H9 (cell line): ENCODE measurements at regions not wholly inside any gene's neighbourhood (a gene's known extent, or its start where the extent isn't known, plus 50 kb on each side); places are given as distances from the start of the nearest gene placed in this dataset.

Experiments
- DNase-seq: peaks from one replicate; pipeline ENCODE4 v3.0.0-alpha.2; 2017
- H2AFZ ChIP-seq: one replicate; pipeline ENCODE4 v1.6.1; 2013; ENCODE audit warnings: mild to moderate bottlenecking, low read length, control low read depth, moderate library complexity
- H2AK5ac ChIP-seq: 2 replicates; pipeline ENCODE4 v1.6.1; 2013; ENCODE audit warnings: low read length, control low read depth, mixed read lengths; ENCODE audit not compliant: insufficient read length
- H2BK120ac ChIP-seq: one replicate; pipeline ENCODE4 v1.6.1; 2013; ENCODE audit warnings: low read depth, mild to moderate bottlenecking, low read length, control low read depth, inconsistent platforms; ENCODE audit not compliant: poor library complexity, severe bottlenecking
- H2BK12ac ChIP-seq: 2 replicates; pipeline ENCODE4 v1.6.1; 2013; ENCODE audit warnings: low read length, control low read depth, mixed read lengths, low read depth; ENCODE audit not compliant: insufficient read length
- H2BK15ac ChIP-seq: 2 replicates; pipeline ENCODE4 v1.6.1; 2013; ENCODE audit warnings: low read depth, low read length, control low read depth
- H2BK20ac ChIP-seq: one replicate; pipeline ENCODE4 v1.6.1; 2013; ENCODE audit warnings: low read depth, mild to moderate bottlenecking, low read length, control low read depth, inconsistent platforms; ENCODE audit not compliant: poor library complexity, severe bottlenecking
- H2BK5ac ChIP-seq: 2 replicates; pipeline ENCODE4 v1.6.1; 2013; ENCODE audit warnings: low read length, control low read depth, mixed read lengths; ENCODE audit not compliant: insufficient read length
- H3K14ac ChIP-seq: 2 replicates; pipeline ENCODE4 v1.6.1; 2013; ENCODE audit warnings: low read length, control low read depth; ENCODE audit not compliant: insufficient read depth
- H3K18ac ChIP-seq: 2 replicates; pipeline ENCODE4 v1.6.1; 2013; ENCODE audit warnings: low read depth, mild to moderate bottlenecking, mixed read lengths, low read length, control low read depth; ENCODE audit not compliant: insufficient read length
- H3K23ac ChIP-seq: 2 replicates; pipeline ENCODE4 v1.6.1; 2013; ENCODE audit warnings: low read length, control low read depth, mixed read lengths, low read depth; ENCODE audit not compliant: insufficient read length
- H3K23me2 ChIP-seq: 2 replicates; pipeline ENCODE4 v1.6.1; 2013; ENCODE audit warnings: low read depth, mild to moderate bottlenecking, mixed read lengths, low read length, control low read depth; ENCODE audit not compliant: insufficient read length, poor library complexity, severe bottlenecking
- H3K27ac ChIP-seq: 2 replicates; pipeline ENCODE4 v1.5.1; 2013; ENCODE audit warnings: low read length, control low read depth, mixed read lengths, low read depth; ENCODE audit not compliant: insufficient read length
- H3K27me3 ChIP-seq: 2 replicates; pipeline ENCODE4 v1.6.1; 2013; ENCODE audit warnings: low read length, control low read depth, inconsistent platforms; ENCODE audit not compliant: insufficient read depth
- H3K4ac ChIP-seq: 2 replicates; pipeline ENCODE4 v1.6.1; 2013; ENCODE audit warnings: low read depth, mild to moderate bottlenecking, control low read depth, inconsistent platforms, low read length, moderate library complexity
- H3K4me1 ChIP-seq: 2 replicates; pipeline ENCODE4 v1.6.1; 2013; ENCODE audit warnings: low read length, control low read depth, inconsistent platforms; ENCODE audit not compliant: insufficient read depth
- H3K4me2 ChIP-seq: 2 replicates; pipeline ENCODE4 v1.6.1; 2013; ENCODE audit warnings: low read length, control low read depth, mixed read lengths; ENCODE audit not compliant: insufficient read length, insufficient read depth
- H3K56ac ChIP-seq: 2 replicates; pipeline ENCODE4 v1.6.1; 2013; ENCODE audit warnings: low read depth, mild to moderate bottlenecking, mixed read lengths, low read length, control low read depth; ENCODE audit not compliant: insufficient read length
- H3K79me1 ChIP-seq: 2 replicates; pipeline ENCODE4 v1.6.1; 2013; ENCODE audit warnings: low read depth, mild to moderate bottlenecking, moderate library complexity, low read length, control low read depth, inconsistent platforms; ENCODE audit not compliant: insufficient read depth, poor library complexity, severe bottlenecking
- H3K79me2 ChIP-seq: 2 replicates; pipeline ENCODE4 v1.6.1; 2013; ENCODE audit warnings: low read length, control low read depth, inconsistent platforms; ENCODE audit not compliant: insufficient read depth
- H3K9ac ChIP-seq: 2 replicates; pipeline ENCODE4 v1.6.1; 2013; ENCODE audit warnings: low read length, control low read depth, mixed read lengths; ENCODE audit not compliant: insufficient read length; ENCODE audit errors: extremely low read depth
- H3K9me3 ChIP-seq: one replicate; pipeline ENCODE4 v1.6.1; 2013; ENCODE audit warnings: low read depth, low read length, inconsistent platforms; ENCODE audit not compliant: control insufficient read depth
- H3T11ph ChIP-seq: one replicate; pipeline ENCODE4 v1.6.1; 2013; ENCODE audit warnings: mild to moderate bottlenecking, low read length, control low read depth, inconsistent platforms
- H4K20me1 ChIP-seq: one replicate; pipeline ENCODE4 v1.6.1; 2013; ENCODE audit not compliant: control insufficient read depth, insufficient read length, insufficient read depth
- H4K5ac ChIP-seq: 2 replicates; pipeline ENCODE4 v1.6.1; 2013; ENCODE audit warnings: low read depth, mild to moderate bottlenecking, mixed read lengths, low read length, control low read depth; ENCODE audit not compliant: insufficient read length
- H4K8ac ChIP-seq: replicated peaks from 2 replicates; pipeline ENCODE4 v1.6.1; 2013; ENCODE audit warnings: low read length, control low read depth, mixed read lengths, low read depth; ENCODE audit not compliant: insufficient read length
- H4K91ac ChIP-seq: 2 replicates; pipeline ENCODE4 v1.6.1; 2013; ENCODE audit warnings: low read depth, mild to moderate bottlenecking, moderate library complexity, mixed read lengths, low read length, control low read depth; ENCODE audit not compliant: insufficient read length
- H3K27ac Mint-ChIP-seq, 3 experiments: 2 replicates in 2 of 3; 3 replicates in 1 of 3; pipeline ENCODE4 v1.8.0; 2020 to 2021; ENCODE audit warnings: mixed read lengths in 3 of 3, mild to moderate bottlenecking in 1 of 3, moderate library complexity in 1 of 3
- H3K27me3 Mint-ChIP-seq: 2 replicates; pipeline ENCODE4 v1.8.0; 2021; ENCODE audit warnings: low read depth, mild to moderate bottlenecking, moderate library complexity, mixed read lengths
- H3K36me3 Mint-ChIP-seq, 3 experiments: 2 replicates in 2 of 3; 3 replicates in 1 of 3; pipeline ENCODE4 v1.8.0; 2020 to 2021; ENCODE audit warnings: low read depth in 3 of 3, mixed read lengths in 3 of 3; ENCODE audit not compliant: insufficient read depth in 1 of 3
- H3K4me1 Mint-ChIP-seq, 2 experiments: 2 replicates each; pipeline ENCODE4 v1.8.0; 2020; ENCODE audit warnings: mixed read lengths in 2 of 2
- H3K4me3 Mint-ChIP-seq, 2 experiments: 2 replicates in 1 of 2; 3 replicates in 1 of 2; pipeline ENCODE4 v1.8.0; 2020 to 2021; ENCODE audit warnings: mild to moderate bottlenecking in 2 of 2, mixed read lengths in 2 of 2, moderate library complexity in 1 of 2
- H3K9me3 Mint-ChIP-seq, 2 experiments: 2 replicates in 1 of 2; 3 replicates in 1 of 2; pipeline ENCODE4 v1.8.0; 2020; ENCODE audit warnings: mild to moderate bottlenecking in 2 of 2, mixed read lengths in 2 of 2, moderate library complexity in 1 of 2
- CTCF ChIP-seq: fragments of 200-600 bp; sonication (generic); conservative IDR thresholded peaks from 3 replicates; pipeline ENCODE4 v1.8.0; 2021; ENCODE audit warnings: antibody characterized with exemption, mild to moderate bottlenecking
- WGBS: extraction: QIAGEN DNeasy Blood & Tissue Kit; methylation state at CpG from one replicate; pipeline ENCODE4 v1.1.7; 2013; ENCODE audit warnings: missing lambda C conversion rate, low lambda C conversion rate, mixed read lengths; ENCODE audit not compliant: insufficient read length; ENCODE audit errors: extremely low coverage; 5-methylcytosine and 5-hydroxymethylcytosine counted together

GRCh38 chr1:80533093-80533492, 1267.6 kb upstream of the ADGRL2 start:
- Histone ChIP-seq H4K20me1 (no peaks in the 10 kb centered on the region), H3K56ac (no peak overlapping the region), H2BK15ac (no peak overlapping the region), H4K8ac (no peak overlapping the region), H3K4ac (no peak overlapping the region), H3K27ac (no peak overlapping the region), H2BK12ac (no peak overlapping the region), H3K18ac (no peak overlapping the region), H3K27me3 (no peaks in the 10 kb centered on the region), H2BK20ac (no peak overlapping the region), H3K14ac (no peak overlapping the region), H3T11ph (no peak overlapping the region), H3K4me1 (peaks cover 7% of the 10 kb centered on the region; the same call in 1 of the 2 replicates), H3K9me3 (no peaks in the 10 kb centered on the region), H2AK5ac (no peak overlapping the region), H4K5ac (no peak overlapping the region), H4K91ac (no peak overlapping the region), H3K23ac (no peak overlapping the region), H3K79me2 (no peaks in the 10 kb centered on the region), H2AFZ (no peak overlapping the region), H3K79me1 (no peaks in the 10 kb centered on the region), H2BK120ac (no peak overlapping the region), H3K9ac (no peak overlapping the region), H3K4me2 (no peak overlapping the region), H2BK5ac (no peak overlapping the region), H3K23me2 (no peaks in the 10 kb centered on the region)
- Mint-ChIP-seq H3K4me1 (peaks cover 51 to 54% of the 10 kb centered on the region in 2 experiments), H3K36me3 (no peaks in the 10 kb centered on the region), H3K4me3 (no peak overlapping the region), H3K27ac (peak overlapping the region in 2 of 3 experiments; percentile 51 to 58; a peak in 2 of 7 replicates), H3K9me3 (no peaks in the 10 kb centered on the region), H3K27me3 (no peaks in the 10 kb centered on the region)
- DNase-seq, result no peak
- TF ChIP-seq CTCF, result no peak
- WGBS, result no CpG with 5 or more reads among the region's 2 CpGs
